GM12878 (cell line): ENCODE measurements at regions not wholly inside any gene's neighbourhood (a gene's known extent, or its start where the extent isn't known, plus 50 kb on each side); places are given as distances from the start of the nearest gene placed in this dataset.

ENCODE experiments used
- ATAC-seq: fragments of 200-7000 bp; cut with Tn5 transposase; 3 replicates; pipeline ENCODE4 v1.9.1; 2020; ENCODE audit warnings: mild to moderate bottlenecking, moderate library complexity
- BruUV-seq: library from RNA; stranded (reverse); fragments of 400-500 nt; replicated peaks from 2 replicates; lab custom pipeline; 2021; lab: Mats Ljungman, UMichigan
- CTCF ChIA-PET: fragments of 300-600 bp; sonication (Branson Sonifier 250); formaldehyde crosslinking; extraction: SDS; loops from one replicate; lab custom pipeline; 2021; ENCODE audit warnings: inconsistent platforms; lab: Yijun Ruan, JAX
- POLR2A ChIA-PET: fragments of 350-600 bp; formaldehyde crosslinking; extraction: SDS; loops from one replicate; lab custom pipeline; 2021; ENCODE audit warnings: inconsistent platforms; lab: Charles Lee
- RAD21 ChIA-PET: fragments of 300-600 bp; sonication (Branson Sonifier 250); formaldehyde crosslinking; loops from one replicate; lab custom pipeline; 2023; ENCODE audit warnings: antibody characterized with exemption; ENCODE audit not compliant: unreplicated experiment; lab: Charles Lee
- SMC1A ChIA-PET: fragments of 300-600 bp; sonication (Branson Sonifier 250); formaldehyde crosslinking; loops from one replicate; lab custom pipeline; 2023; ENCODE audit not compliant: unreplicated experiment, uncharacterized antibody; lab: Charles Lee
- DNase-seq: peaks from one replicate; pipeline ENCODE4 v3.0.0-alpha.2; 2011; ENCODE audit warnings: low read depth, low spot score
- FAIRE-seq: peaks from 3 replicates; lab custom pipeline; 2011; peaks lifted over from hg19 to GRCh38; lab: Jason Lieb, UNC
- H2AFZ ChIP-seq: 2 replicates; pipeline ENCODE4 v1.6.0; 2011; ENCODE audit warnings: low read depth, low read length, control low read depth; ENCODE audit not compliant: control insufficient read depth
- H3K27ac ChIP-seq: 2 replicates; pipeline ENCODE4 v1.5.1; 2011; ENCODE audit warnings: control low read depth; ENCODE audit not compliant: control insufficient read depth, insufficient read depth
- H3K27me3 ChIP-seq, 2 experiments: replicated peaks in 1 of 2; 2 replicates each; pipeline versions ENCODE4 v1.6.0 to v1.6.1; 2011; ENCODE audit warnings: low read length in 1 of 2; ENCODE audit not compliant: control insufficient read depth in 2 of 2, insufficient read depth in 2 of 2
- H3K36me3 ChIP-seq, 2 experiments: 2 replicates each; pipeline ENCODE4 v1.5.1; 2011; ENCODE audit warnings: low read length in 1 of 2; ENCODE audit not compliant: control insufficient read depth in 2 of 2, insufficient read depth in 2 of 2
- H3K4me1 ChIP-seq: 2 replicates; pipeline ENCODE4 v1.6.1; 2011; ENCODE audit warnings: mild to moderate bottlenecking, low read length, moderate library complexity, mixed read lengths; ENCODE audit not compliant: control insufficient read depth, insufficient read depth
- H3K4me2 ChIP-seq: 2 replicates; pipeline ENCODE4 v1.6.0; 2011; ENCODE audit warnings: control low read depth; ENCODE audit not compliant: control insufficient read depth, insufficient read depth
- H3K4me3 ChIP-seq: fragments of 200-600 bp; sonication (generic); 2 replicates; pipeline ENCODE4 v1.5.1; 2016
- H3K79me2 ChIP-seq: 2 replicates; pipeline ENCODE4 v1.6.0; 2011; ENCODE audit warnings: low read length; ENCODE audit not compliant: control insufficient read depth, insufficient read depth
- H3K9ac ChIP-seq: 2 replicates; pipeline ENCODE4 v1.8.0; 2011; ENCODE audit warnings: low read length, control low read depth, mixed read lengths; ENCODE audit not compliant: control insufficient read depth, insufficient read depth
- H3K9me3 ChIP-seq: replicated peaks from 3 replicates; pipeline ENCODE4 v1.5.1; 2011; ENCODE audit warnings: mild to moderate bottlenecking, low read length; ENCODE audit not compliant: control insufficient read depth, insufficient read depth
- H4K20me1 ChIP-seq: 2 replicates; pipeline ENCODE4 v1.6.0; 2011; ENCODE audit not compliant: control insufficient read depth, insufficient read depth
- EP300 ChIP-seq, 2 experiments: fragments of 150-350 bp in 1 of 2; IDR thresholded peaks; 2 replicates each; pipeline ENCODE4 v1.6.1; 2011 to 2012; ENCODE audit warnings: low read depth in 2 of 2, low read length in 2 of 2, borderline replicate concordance in 1 of 2, improper control_type of control experiment in 1 of 2, inconsistent platforms in 1 of 2; ENCODE audit not compliant: control insufficient read depth in 1 of 2
- IKZF1 ChIP-seq: fragments of 450-650 bp; conservative IDR thresholded peaks from 2 replicates; pipeline ENCODE4 v1.6.1; 2017; ENCODE audit warnings: antibody characterized with exemption, mild to moderate bottlenecking
- KLF5 ChIP-seq: fragments of 450-650 bp; IDR thresholded peaks from 2 replicates; pipeline ENCODE4 v1.6.1; 2014; ENCODE audit warnings: mild to moderate bottlenecking; ENCODE audit not compliant: partially characterized antibody
- MYC ChIP-seq: IDR thresholded peaks from 2 replicates; pipeline ENCODE4 v1.6.1; 2011; ENCODE audit warnings: mild to moderate bottlenecking, low read length, moderate library complexity, inconsistent platforms; ENCODE audit not compliant: insufficient read depth, insufficient replicate concordance, insufficient read length, severe bottlenecking
- NR2C2 ChIP-seq: IDR thresholded peaks from 2 replicates; pipeline ENCODE4 v1.6.1; 2011; ENCODE audit warnings: borderline replicate concordance, low read depth; ENCODE audit not compliant: control insufficient read depth, insufficient read length
- POLR2AphosphoS2 ChIP-seq: IDR thresholded peaks from 2 replicates; pipeline ENCODE4 v1.6.1; 2011; ENCODE audit warnings: low read depth, mild to moderate bottlenecking, low read length, improper control_type of control experiment, moderate library complexity
- RCOR1 ChIP-seq: conservative IDR thresholded peaks from 2 replicates; pipeline ENCODE4 v1.6.1; 2012; ENCODE audit warnings: low read depth, low read length, improper control_type of control experiment
- RELA ChIP-seq: fragments of 450-650 bp; IDR thresholded peaks from 2 replicates; pipeline ENCODE4 v1.8.0; 2014; ENCODE audit warnings: borderline replicate concordance; ENCODE audit not compliant: partially characterized antibody
- SMARCA5 ChIP-seq: fragments of 450-650 bp; IDR thresholded peaks from 2 replicates; pipeline ENCODE4 v1.6.1; 2017; ENCODE audit warnings: mild to moderate bottlenecking
- SPI1 ChIP-seq: IDR thresholded peaks from 2 replicates; pipeline ENCODE4 v1.6.1; 2011; ENCODE audit warnings: low read depth, mild to moderate bottlenecking, low read length, moderate library complexity, borderline replicate concordance; ENCODE audit not compliant: insufficient read depth
- WGBS: methylation state at CpG from one replicate; pipeline ENCODE4 v1.1.6; 2016; ENCODE audit warnings: low lambda C conversion rate; ENCODE audit not compliant: insufficient replicate concordance, insufficient coverage; ENCODE audit errors: missing lambda C conversion rate; 5-methylcytosine and 5-hydroxymethylcytosine counted together
- in situ Hi-C: fragments of 300-500 bp; cut with MboI; formaldehyde crosslinking; loops from 9 replicates; pipeline ENCODE4 v1.14.3; 2018; ENCODE audit warnings: mixed read lengths
- intact Hi-C: fragments of 100-400 bp; cut with micrococcal nuclease; formaldehyde crosslinking; loops from one replicate; pipeline ENCODE4 v1.14.2; 2022; ENCODE audit not compliant: unreplicated experiment
- TF ChIP-seq, protein P1 (sequence below): fragments of 450-650 bp; IDR thresholded peaks from 2 replicates; pipeline ENCODE4 v1.6.1; 2018; ENCODE audit warnings: mild to moderate bottlenecking, low read depth, moderate library complexity; ENCODE audit not compliant: partially characterized antibody

DNA sequence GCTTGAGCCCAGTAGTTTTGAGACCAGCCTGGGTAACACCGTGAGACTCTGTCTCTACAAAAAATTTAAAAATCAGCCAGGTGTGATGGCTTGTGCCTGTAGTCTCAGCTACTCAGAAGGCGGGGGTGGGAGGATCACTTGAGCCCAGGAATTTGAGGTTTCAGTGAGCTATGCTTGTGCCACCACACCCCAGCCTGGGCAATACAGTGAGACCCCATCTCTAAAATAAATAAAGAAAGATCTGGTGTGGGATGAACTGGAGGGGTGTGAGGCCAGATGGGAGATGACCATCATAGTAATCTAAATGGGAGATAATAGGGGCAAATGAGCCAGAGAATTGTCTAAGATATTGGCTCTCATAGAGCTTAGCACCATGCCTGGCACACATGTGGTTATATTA, 60.1 kb upstream of the TRABD2B start:
- no peak for ATAC-seq
- Histone ChIP-seq H4K20me1 (no peaks in the 10 kb centered on the region), H2AFZ (no peak overlapping the region), H3K79me2 (no peaks in the 10 kb centered on the region), H3K27ac (no peak overlapping the region), H3K4me3 (no peak overlapping the region), H3K4me2 (no peak overlapping the region), H3K27me3 (0 out of 4 replicates have a peak, but pooled peaks cover 0 to 1% of the 10 kb centered on the region in 2 experiments), H3K4me1 (no peaks in the 10 kb centered on the region), H3K9ac (no peak overlapping the region), H3K9me3 (no peaks in the 10 kb centered on the region), H3K36me3 (no peaks in the 10 kb centered on the region)
- intact Hi-C loops, result no loop called here
- ChIA-PET POLR2A (no interaction called here), RAD21 (no interaction called here), SMC1A (no interaction called here), CTCF (no interaction called here)
- TF ChIP-seq RCOR1, result no peak
- TF ChIP-seq POLR2AphosphoS2, result no peak
- TF ChIP-seq EP300 (IDR thresholded peaks at IDR 0.05; ENCODE audit: borderline replicate concordance in 1 of 2, control insufficient read depth in 1 of 2, low read depth in 2 of 2, low read length in 2 of 2), result no peak
- no peak for TF ChIP-seq NR2C2
- TF ChIP-seq, protein P1, sequence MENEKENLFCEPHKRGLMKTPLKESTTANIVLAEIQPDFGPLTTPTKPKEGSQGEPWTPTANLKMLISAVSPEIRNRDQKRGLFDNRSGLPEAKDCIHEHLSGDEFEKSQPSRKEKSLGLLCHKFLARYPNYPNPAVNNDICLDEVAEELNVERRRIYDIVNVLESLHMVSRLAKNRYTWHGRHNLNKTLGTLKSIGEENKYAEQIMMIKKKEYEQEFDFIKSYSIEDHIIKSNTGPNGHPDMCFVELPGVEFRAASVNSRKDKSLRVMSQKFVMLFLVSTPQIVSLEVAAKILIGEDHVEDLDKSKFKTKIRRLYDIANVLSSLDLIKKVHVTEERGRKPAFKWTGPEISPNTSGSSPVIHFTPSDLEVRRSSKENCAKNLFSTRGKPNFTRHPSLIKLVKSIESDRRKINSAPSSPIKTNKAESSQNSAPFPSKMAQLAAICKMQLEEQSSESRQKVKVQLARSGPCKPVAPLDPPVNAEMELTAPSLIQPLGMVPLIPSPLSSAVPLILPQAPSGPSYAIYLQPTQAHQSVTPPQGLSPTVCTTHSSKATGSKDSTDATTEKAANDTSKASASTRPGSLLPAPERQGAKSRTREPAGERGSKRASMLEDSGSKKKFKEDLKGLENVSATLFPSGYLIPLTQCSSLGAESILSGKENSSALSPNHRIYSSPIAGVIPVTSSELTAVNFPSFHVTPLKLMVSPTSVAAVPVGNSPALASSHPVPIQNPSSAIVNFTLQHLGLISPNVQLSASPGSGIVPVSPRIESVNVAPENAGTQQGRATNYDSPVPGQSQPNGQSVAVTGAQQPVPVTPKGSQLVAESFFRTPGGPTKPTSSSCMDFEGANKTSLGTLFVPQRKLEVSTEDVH, result no peak
- no peak for TF ChIP-seq MYC
- TF ChIP-seq IKZF1, result no peak
- no peak for TF ChIP-seq SPI1
- no peak for TF ChIP-seq RELA
- no peak for TF ChIP-seq SMARCA5
- no peak for TF ChIP-seq KLF5
- WGBS, result 19% methylated on average over 2 of the region's 2 CpGs
- in situ Hi-C loops, result no loop called here
- no TSS peak for BruUV-seq
- no peak for FAIRE-seq
- DNase-seq, result no peak
